GM12865 (cell line): ENCODE measurements at regions not wholly inside any gene's neighbourhood (a gene's known extent, or its start where the extent isn't known, plus 50 kb on each side); places are given as distances from the start of the nearest gene placed in this dataset.

Experiments used
- DNase-seq: peaks from one replicate; pipeline ENCODE4 v3.0.0; 2010; ENCODE audit warnings: low read depth
- H3K4me3 ChIP-seq: 2 replicates; pipeline ENCODE4 v1.5.1; 2011; ENCODE audit warnings: mild to moderate bottlenecking, low read depth, low read length, control low read depth
- TF ChIP-seq, protein P1 (sequence below): IDR thresholded peaks from 2 replicates; pipeline ENCODE4 v1.5.1; 2011; ENCODE audit warnings: low read length, control low read depth, low read depth, inconsistent platforms; ENCODE audit not compliant: insufficient read depth; ENCODE audit errors: missing control alignments

GRCh38 chr7:13542451-13542850 lies 447.0 kb downstream of the ETV1 start:
- no peak for DNase-seq
- TF ChIP-seq, protein P1, sequence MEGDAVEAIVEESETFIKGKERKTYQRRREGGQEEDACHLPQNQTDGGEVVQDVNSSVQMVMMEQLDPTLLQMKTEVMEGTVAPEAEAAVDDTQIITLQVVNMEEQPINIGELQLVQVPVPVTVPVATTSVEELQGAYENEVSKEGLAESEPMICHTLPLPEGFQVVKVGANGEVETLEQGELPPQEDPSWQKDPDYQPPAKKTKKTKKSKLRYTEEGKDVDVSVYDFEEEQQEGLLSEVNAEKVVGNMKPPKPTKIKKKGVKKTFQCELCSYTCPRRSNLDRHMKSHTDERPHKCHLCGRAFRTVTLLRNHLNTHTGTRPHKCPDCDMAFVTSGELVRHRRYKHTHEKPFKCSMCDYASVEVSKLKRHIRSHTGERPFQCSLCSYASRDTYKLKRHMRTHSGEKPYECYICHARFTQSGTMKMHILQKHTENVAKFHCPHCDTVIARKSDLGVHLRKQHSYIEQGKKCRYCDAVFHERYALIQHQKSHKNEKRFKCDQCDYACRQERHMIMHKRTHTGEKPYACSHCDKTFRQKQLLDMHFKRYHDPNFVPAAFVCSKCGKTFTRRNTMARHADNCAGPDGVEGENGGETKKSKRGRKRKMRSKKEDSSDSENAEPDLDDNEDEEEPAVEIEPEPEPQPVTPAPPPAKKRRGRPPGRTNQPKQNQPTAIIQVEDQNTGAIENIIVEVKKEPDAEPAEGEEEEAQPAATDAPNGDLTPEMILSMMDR = no peak
- no peak overlapping the region for H3K4me3 ChIP-seq

DNA sequence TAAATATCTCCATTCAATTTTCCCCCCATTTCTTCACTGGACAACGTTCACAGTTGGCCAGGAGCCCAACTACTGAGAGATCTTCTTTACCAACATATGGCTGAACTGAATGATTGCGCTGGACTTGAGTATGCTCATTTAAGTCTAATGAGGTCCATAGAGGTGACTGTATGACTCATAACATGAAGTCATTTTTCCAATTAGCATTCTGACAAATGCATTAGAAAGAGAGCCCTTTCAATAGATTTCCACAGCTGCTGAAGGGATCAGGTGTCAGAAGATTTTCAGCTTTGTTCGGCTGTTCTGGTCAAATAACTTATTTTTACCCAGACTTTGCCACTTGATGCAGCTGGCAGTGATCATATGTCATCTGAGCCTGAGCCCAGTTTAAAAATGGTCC lies 438.0 kb downstream of the ETV1 start:
- no peak for DNase-seq
- no peak overlapping the region for H3K4me3 ChIP-seq
- TF ChIP-seq, protein P1 = no peak

GRCh38 chr7:13560441-13560840 lies 429.0 kb downstream of the ETV1 start:
- TF ChIP-seq, protein P1 = no peak
- no peak for DNase-seq
- no peak overlapping the region for H3K4me3 ChIP-seq

DNA sequence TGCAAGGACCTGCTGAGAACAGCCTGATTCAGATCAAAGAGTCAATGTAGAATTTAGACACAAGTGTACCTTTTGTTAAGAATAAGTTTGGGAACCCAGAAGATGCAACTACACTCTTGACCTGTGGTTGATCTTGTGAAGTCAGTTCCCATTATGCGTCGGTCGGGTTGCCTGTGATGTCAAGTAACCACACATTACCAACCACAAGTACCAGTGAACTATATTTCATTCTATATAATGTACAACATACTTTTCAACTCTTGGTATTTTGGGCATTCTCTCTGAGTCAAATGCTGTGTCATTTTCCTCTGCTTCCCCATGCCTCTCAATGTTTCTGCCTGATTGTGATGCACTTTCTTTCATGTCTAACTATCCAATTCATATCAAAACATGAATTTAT lies 426.2 kb downstream of the ETV1 start:
- DNase-seq = no peak

GRCh38 chr7:13563680-13564079 lies 425.8 kb downstream of the ETV1 start:
- no peak overlapping the region for H3K4me3 ChIP-seq
- no peak for DNase-seq
- TF ChIP-seq, protein P1 = no peak

More for the DNA sequence above, 426.2 kb downstream of the ETV1 start:
- TF ChIP-seq, protein P1 = no peak
- no peak overlapping the region for H3K4me3 ChIP-seq

GRCh38 chr7:13577566-13578145 lies 411.8 kb downstream of the ETV1 start:
- no peak for DNase-seq
- no peak overlapping the region for H3K4me3 ChIP-seq
- TF ChIP-seq, protein P1 = no peak

GRCh38 chr7:13578294-13578693 lies 411.2 kb downstream of the ETV1 start:
- DNase-seq = no peak
- TF ChIP-seq, protein P1 = no peak

More at GRCh38 chr7:13578294-13578693, 411.2 kb downstream of the ETV1 start:
- H3K4me3 ChIP-seq = no peak overlapping the region
